H9 (cell line): ENCODE measurements at regions not wholly inside any gene's neighbourhood (a gene's known extent, or its start where the extent isn't known, plus 50 kb on each side); places are given as distances from the start of the nearest gene placed in this dataset.

Experiments
- DNase-seq: peaks from one replicate; pipeline ENCODE4 v3.0.0-alpha.2; 2017
- H2AFZ ChIP-seq: one replicate; pipeline ENCODE4 v1.6.1; 2013; ENCODE audit warnings: mild to moderate bottlenecking, low read length, control low read depth, moderate library complexity
- H2AK5ac ChIP-seq: 2 replicates; pipeline ENCODE4 v1.6.1; 2013; ENCODE audit warnings: low read length, control low read depth, mixed read lengths; ENCODE audit not compliant: insufficient read length
- H2BK120ac ChIP-seq: one replicate; pipeline ENCODE4 v1.6.1; 2013; ENCODE audit warnings: low read depth, mild to moderate bottlenecking, low read length, control low read depth, inconsistent platforms; ENCODE audit not compliant: poor library complexity, severe bottlenecking
- H2BK12ac ChIP-seq: 2 replicates; pipeline ENCODE4 v1.6.1; 2013; ENCODE audit warnings: low read length, control low read depth, mixed read lengths, low read depth; ENCODE audit not compliant: insufficient read length
- H2BK15ac ChIP-seq: 2 replicates; pipeline ENCODE4 v1.6.1; 2013; ENCODE audit warnings: low read depth, low read length, control low read depth
- H2BK20ac ChIP-seq: one replicate; pipeline ENCODE4 v1.6.1; 2013; ENCODE audit warnings: low read depth, mild to moderate bottlenecking, low read length, control low read depth, inconsistent platforms; ENCODE audit not compliant: poor library complexity, severe bottlenecking
- H2BK5ac ChIP-seq: 2 replicates; pipeline ENCODE4 v1.6.1; 2013; ENCODE audit warnings: low read length, control low read depth, mixed read lengths; ENCODE audit not compliant: insufficient read length
- H3K14ac ChIP-seq: 2 replicates; pipeline ENCODE4 v1.6.1; 2013; ENCODE audit warnings: low read length, control low read depth; ENCODE audit not compliant: insufficient read depth
- H3K18ac ChIP-seq: 2 replicates; pipeline ENCODE4 v1.6.1; 2013; ENCODE audit warnings: low read depth, mild to moderate bottlenecking, mixed read lengths, low read length, control low read depth; ENCODE audit not compliant: insufficient read length
- H3K23ac ChIP-seq: 2 replicates; pipeline ENCODE4 v1.6.1; 2013; ENCODE audit warnings: low read length, control low read depth, mixed read lengths, low read depth; ENCODE audit not compliant: insufficient read length
- H3K23me2 ChIP-seq: 2 replicates; pipeline ENCODE4 v1.6.1; 2013; ENCODE audit warnings: low read depth, mild to moderate bottlenecking, mixed read lengths, low read length, control low read depth; ENCODE audit not compliant: insufficient read length, poor library complexity, severe bottlenecking
- H3K27ac ChIP-seq: 2 replicates; pipeline ENCODE4 v1.5.1; 2013; ENCODE audit warnings: low read length, control low read depth, mixed read lengths, low read depth; ENCODE audit not compliant: insufficient read length
- H3K27me3 ChIP-seq: 2 replicates; pipeline ENCODE4 v1.6.1; 2013; ENCODE audit warnings: low read length, control low read depth, inconsistent platforms; ENCODE audit not compliant: insufficient read depth
- H3K4ac ChIP-seq: 2 replicates; pipeline ENCODE4 v1.6.1; 2013; ENCODE audit warnings: low read depth, mild to moderate bottlenecking, control low read depth, inconsistent platforms, low read length, moderate library complexity
- H3K4me1 ChIP-seq: 2 replicates; pipeline ENCODE4 v1.6.1; 2013; ENCODE audit warnings: low read length, control low read depth, inconsistent platforms; ENCODE audit not compliant: insufficient read depth
- H3K4me2 ChIP-seq: 2 replicates; pipeline ENCODE4 v1.6.1; 2013; ENCODE audit warnings: low read length, control low read depth, mixed read lengths; ENCODE audit not compliant: insufficient read length, insufficient read depth
- H3K56ac ChIP-seq: 2 replicates; pipeline ENCODE4 v1.6.1; 2013; ENCODE audit warnings: low read depth, mild to moderate bottlenecking, mixed read lengths, low read length, control low read depth; ENCODE audit not compliant: insufficient read length
- H3K79me1 ChIP-seq: 2 replicates; pipeline ENCODE4 v1.6.1; 2013; ENCODE audit warnings: low read depth, mild to moderate bottlenecking, moderate library complexity, low read length, control low read depth, inconsistent platforms; ENCODE audit not compliant: insufficient read depth, poor library complexity, severe bottlenecking
- H3K79me2 ChIP-seq: 2 replicates; pipeline ENCODE4 v1.6.1; 2013; ENCODE audit warnings: low read length, control low read depth, inconsistent platforms; ENCODE audit not compliant: insufficient read depth
- H3K9ac ChIP-seq: 2 replicates; pipeline ENCODE4 v1.6.1; 2013; ENCODE audit warnings: low read length, control low read depth, mixed read lengths; ENCODE audit not compliant: insufficient read length; ENCODE audit errors: extremely low read depth
- H3K9me3 ChIP-seq: one replicate; pipeline ENCODE4 v1.6.1; 2013; ENCODE audit warnings: low read depth, low read length, inconsistent platforms; ENCODE audit not compliant: control insufficient read depth
- H3T11ph ChIP-seq: one replicate; pipeline ENCODE4 v1.6.1; 2013; ENCODE audit warnings: mild to moderate bottlenecking, low read length, control low read depth, inconsistent platforms
- H4K20me1 ChIP-seq: one replicate; pipeline ENCODE4 v1.6.1; 2013; ENCODE audit not compliant: control insufficient read depth, insufficient read length, insufficient read depth
- H4K5ac ChIP-seq: 2 replicates; pipeline ENCODE4 v1.6.1; 2013; ENCODE audit warnings: low read depth, mild to moderate bottlenecking, mixed read lengths, low read length, control low read depth; ENCODE audit not compliant: insufficient read length
- H4K8ac ChIP-seq: replicated peaks from 2 replicates; pipeline ENCODE4 v1.6.1; 2013; ENCODE audit warnings: low read length, control low read depth, mixed read lengths, low read depth; ENCODE audit not compliant: insufficient read length
- H4K91ac ChIP-seq: 2 replicates; pipeline ENCODE4 v1.6.1; 2013; ENCODE audit warnings: low read depth, mild to moderate bottlenecking, moderate library complexity, mixed read lengths, low read length, control low read depth; ENCODE audit not compliant: insufficient read length
- H3K27ac Mint-ChIP-seq, 3 experiments: 2 replicates in 2 of 3; 3 replicates in 1 of 3; pipeline ENCODE4 v1.8.0; 2020 to 2021; ENCODE audit warnings: mixed read lengths in 3 of 3, mild to moderate bottlenecking in 1 of 3, moderate library complexity in 1 of 3
- H3K27me3 Mint-ChIP-seq: 2 replicates; pipeline ENCODE4 v1.8.0; 2021; ENCODE audit warnings: low read depth, mild to moderate bottlenecking, moderate library complexity, mixed read lengths
- H3K36me3 Mint-ChIP-seq, 3 experiments: 2 replicates in 2 of 3; 3 replicates in 1 of 3; pipeline ENCODE4 v1.8.0; 2020 to 2021; ENCODE audit warnings: low read depth in 3 of 3, mixed read lengths in 3 of 3; ENCODE audit not compliant: insufficient read depth in 1 of 3
- H3K4me1 Mint-ChIP-seq, 2 experiments: 2 replicates each; pipeline ENCODE4 v1.8.0; 2020; ENCODE audit warnings: mixed read lengths in 2 of 2
- H3K4me3 Mint-ChIP-seq, 2 experiments: 2 replicates in 1 of 2; 3 replicates in 1 of 2; pipeline ENCODE4 v1.8.0; 2020 to 2021; ENCODE audit warnings: mild to moderate bottlenecking in 2 of 2, mixed read lengths in 2 of 2, moderate library complexity in 1 of 2
- H3K9me3 Mint-ChIP-seq, 2 experiments: 2 replicates in 1 of 2; 3 replicates in 1 of 2; pipeline ENCODE4 v1.8.0; 2020; ENCODE audit warnings: mild to moderate bottlenecking in 2 of 2, mixed read lengths in 2 of 2, moderate library complexity in 1 of 2
- WGBS: extraction: QIAGEN DNeasy Blood & Tissue Kit; methylation state at CpG from one replicate; pipeline ENCODE4 v1.1.7; 2013; ENCODE audit warnings: missing lambda C conversion rate, low lambda C conversion rate, mixed read lengths; ENCODE audit not compliant: insufficient read length; ENCODE audit errors: extremely low coverage; 5-methylcytosine and 5-hydroxymethylcytosine counted together
- TF ChIP-seq, protein P1 (sequence below): fragments of 200-600 bp; sonication (generic); conservative IDR thresholded peaks from 3 replicates; pipeline ENCODE4 v1.8.0; 2021; ENCODE audit warnings: antibody characterized with exemption, mild to moderate bottlenecking

DNA sequence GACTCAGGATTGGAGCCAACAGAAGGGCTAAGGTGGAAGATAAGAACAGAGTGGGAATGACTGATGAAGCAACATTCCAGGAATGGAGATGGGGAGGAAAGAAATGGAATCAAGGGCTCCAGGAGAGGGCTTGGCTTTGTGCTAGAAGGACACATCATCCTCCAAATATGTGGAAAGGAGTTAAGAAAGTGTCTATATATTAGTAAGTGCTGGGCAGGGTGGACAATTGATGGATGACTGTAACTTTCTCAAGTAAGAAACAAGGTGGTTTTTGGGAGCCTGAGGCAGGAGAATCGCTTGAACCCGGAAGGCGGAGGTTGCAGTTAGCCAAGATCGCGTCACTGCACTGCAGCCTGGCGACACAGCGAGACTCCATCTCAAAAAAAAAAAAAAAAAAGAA is 71.6 kb upstream of the NFKB1 start:
- peaks cover 11 to 16% of the 10 kb centered on the region in 2 experiments for H3K4me1 Mint-ChIP-seq
- Histone ChIP-seq H2BK5ac (no peak overlapping the region), H4K91ac (no peak overlapping the region), H4K20me1 (no peaks in the 10 kb centered on the region), H3K56ac (no peak overlapping the region), H3K4me1 (no peaks in the 10 kb centered on the region), H4K5ac (no peak overlapping the region), H3K23ac (no peak overlapping the region), H2BK15ac (no peak overlapping the region), H3K9ac (no peak overlapping the region), H3K4ac (no peak overlapping the region), H3K79me2 (no peaks in the 10 kb centered on the region), H3K79me1 (no peaks in the 10 kb centered on the region), H2AK5ac (no peak overlapping the region), H3T11ph (no peak overlapping the region), H3K27me3 (no peaks in the 10 kb centered on the region), H3K4me2 (no peak overlapping the region), H2BK20ac (no peak overlapping the region), H3K9me3 (no peaks in the 10 kb centered on the region), H3K18ac (no peak overlapping the region), H3K27ac (no peak overlapping the region), H2BK12ac (no peak overlapping the region), H2BK120ac (no peak overlapping the region), H3K14ac (no peak overlapping the region), H4K8ac (no peak overlapping the region), H2AFZ (no peak overlapping the region), H3K23me2 (no peaks in the 10 kb centered on the region)
- no peak overlapping the region for H3K27ac Mint-ChIP-seq
- peaks cover 2 to 3% of the 10 kb centered on the region in 2 experiments; a peak in 2 of 5 replicates for H3K9me3 Mint-ChIP-seq
- no peaks in the 10 kb centered on the region for H3K27me3 Mint-ChIP-seq
- peak overlapping the region in 1 of 2 experiments; percentile 5; a peak in 2 of 5 replicates for H3K4me3 Mint-ChIP-seq
- no CpG with 5 or more reads among the region's 7 CpGs for WGBS
- TF ChIP-seq, protein P1, sequence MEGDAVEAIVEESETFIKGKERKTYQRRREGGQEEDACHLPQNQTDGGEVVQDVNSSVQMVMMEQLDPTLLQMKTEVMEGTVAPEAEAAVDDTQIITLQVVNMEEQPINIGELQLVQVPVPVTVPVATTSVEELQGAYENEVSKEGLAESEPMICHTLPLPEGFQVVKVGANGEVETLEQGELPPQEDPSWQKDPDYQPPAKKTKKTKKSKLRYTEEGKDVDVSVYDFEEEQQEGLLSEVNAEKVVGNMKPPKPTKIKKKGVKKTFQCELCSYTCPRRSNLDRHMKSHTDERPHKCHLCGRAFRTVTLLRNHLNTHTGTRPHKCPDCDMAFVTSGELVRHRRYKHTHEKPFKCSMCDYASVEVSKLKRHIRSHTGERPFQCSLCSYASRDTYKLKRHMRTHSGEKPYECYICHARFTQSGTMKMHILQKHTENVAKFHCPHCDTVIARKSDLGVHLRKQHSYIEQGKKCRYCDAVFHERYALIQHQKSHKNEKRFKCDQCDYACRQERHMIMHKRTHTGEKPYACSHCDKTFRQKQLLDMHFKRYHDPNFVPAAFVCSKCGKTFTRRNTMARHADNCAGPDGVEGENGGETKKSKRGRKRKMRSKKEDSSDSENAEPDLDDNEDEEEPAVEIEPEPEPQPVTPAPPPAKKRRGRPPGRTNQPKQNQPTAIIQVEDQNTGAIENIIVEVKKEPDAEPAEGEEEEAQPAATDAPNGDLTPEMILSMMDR, result no peak
- peaks cover 0 to 3% (median 0%) of the 10 kb centered on the region in 3 experiments; a peak in 2 of 7 replicates for H3K36me3 Mint-ChIP-seq
- no peak for DNase-seq
